ENCODE measurements at regions not wholly inside any gene's neighbourhood (a gene's known extent, or its start where the extent isn't known, plus 50 kb on each side); places are given as distances from the start of the nearest gene placed in this dataset.

DNA sequence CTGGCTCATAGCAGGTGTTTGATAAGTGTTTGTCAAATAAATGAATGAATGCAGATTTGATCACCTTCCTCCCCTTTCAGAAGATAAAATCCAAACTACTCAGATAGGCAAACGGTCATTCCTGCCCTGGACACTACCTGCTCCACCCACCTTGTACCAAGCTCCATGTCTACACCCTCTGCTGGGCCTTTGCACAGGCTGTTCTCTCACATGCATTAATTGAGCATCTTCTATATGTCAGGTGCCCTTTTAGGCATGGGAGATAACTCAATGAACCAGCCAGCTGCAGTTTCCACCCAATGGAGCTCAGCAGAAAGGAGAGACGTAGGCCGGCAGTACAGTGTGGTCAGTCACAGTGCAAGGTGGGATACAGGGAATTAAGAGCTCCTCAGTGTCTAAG lies 102.3 kb upstream of the CPEB4 start:
- Histone ChIP-seq H4K20me1 (ENCODE audit: insufficient read depth, low read length) (no peaks in the 10 kb centered on the region), H3K9me3 (replicated peaks; ENCODE audit: insufficient read depth, low read length) (no peaks in the 10 kb centered on the region), H3K79me2 (ENCODE audit: low read length) (no peaks in the 10 kb centered on the region), H3K27me3 (replicated peaks; ENCODE audit: insufficient read depth, low read length) (no peaks in the 10 kb centered on the region), H3K4me3 (ENCODE audit: low read length) (no peak overlapping the region), H3K9me2 (replicated peaks; ENCODE audit: insufficient read depth, low read length) (no peaks in the 10 kb centered on the region), H3K27ac (ENCODE audit: low read length) (no peak overlapping the region), H2AFZ (ENCODE audit: low read length) (no peak overlapping the region), H3K4me1 (ENCODE audit: low read length) (peaks cover 34% of the 10 kb centered on the region), H3F3A (ENCODE audit: insufficient read depth, low read length) (peaks cover 9% of the 10 kb centered on the region), H3K36me3 (replicated peaks; ENCODE audit: insufficient read depth, low read length) (no peaks in the 10 kb centered on the region), H3K9ac (ENCODE audit: low read length) (no peak overlapping the region), H3K4me2 (ENCODE audit: low read depth, low read length) (no peak overlapping the region)
- no peak for TF ChIP-seq EZH2phosphoT487 (IDR thresholded peaks at IDR 0.05; ENCODE audit: low read length)
- TF ChIP-seq CTCF (IDR thresholded peaks at IDR 0.05; ENCODE audit: low read length) = no peak
- no peak for TF ChIP-seq EZH2 (optimal IDR thresholded peaks at IDR 0.05; ENCODE audit: low read depth, low read length)
- no peak for DNase-seq

DNA sequence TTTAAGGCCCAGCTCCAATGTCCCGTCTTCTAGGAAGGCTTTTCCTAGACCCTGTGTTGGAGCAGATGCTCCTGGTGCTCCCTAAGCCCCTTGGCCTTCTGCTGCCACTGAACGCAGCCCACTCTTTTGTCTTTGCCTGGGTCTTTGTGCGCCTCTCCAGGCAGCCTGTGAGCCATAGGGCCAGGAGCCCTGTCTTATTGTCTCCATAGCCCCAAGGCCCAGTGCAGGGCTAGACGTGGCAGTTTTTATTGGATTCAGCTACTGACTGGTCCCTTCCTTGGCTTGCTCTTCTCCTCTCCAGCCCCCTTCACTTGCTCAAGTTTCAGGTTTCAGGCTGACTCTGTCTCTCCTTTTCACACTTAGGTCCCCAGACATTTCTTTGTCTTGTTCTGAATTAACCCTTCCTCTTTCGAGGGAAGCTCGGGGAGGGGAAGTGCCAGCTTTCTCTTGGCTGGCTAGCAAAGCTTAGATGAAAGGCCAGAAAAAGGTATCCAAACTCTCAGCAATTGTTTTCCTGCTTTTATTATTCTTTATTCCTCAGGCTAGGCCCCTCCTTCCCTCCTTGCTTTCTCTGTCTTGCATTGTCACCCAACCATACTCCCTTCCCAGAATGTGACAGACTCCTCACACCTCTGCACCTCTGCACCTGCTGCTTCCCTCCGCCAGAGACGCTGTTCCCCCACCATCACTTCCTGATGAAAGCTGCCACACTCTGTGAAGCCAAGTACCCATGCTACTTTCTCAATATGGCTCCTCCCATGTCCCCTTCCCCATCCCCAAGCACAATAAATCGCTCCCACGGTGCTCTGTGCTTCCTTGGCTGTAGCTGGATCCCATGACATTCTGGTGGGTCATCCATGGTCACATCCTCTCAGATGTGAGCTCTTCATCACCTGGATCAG lies 101.6 kb upstream of the CPEB4 start:
- no peaks in the 10 kb centered on the region for H3K9me3 ChIP-seq (replicated peaks; ENCODE audit: insufficient read depth, low read length)
- H2AFZ ChIP-seq (ENCODE audit: low read length) = no peak overlapping the region
- H3K9ac ChIP-seq (ENCODE audit: low read length) = no peak overlapping the region
- no peak for DNase-seq
- no peak overlapping the region for H3K4me2 ChIP-seq (ENCODE audit: low read depth, low read length)
- H3K27me3 ChIP-seq (replicated peaks; ENCODE audit: insufficient read depth, low read length) = no peaks in the 10 kb centered on the region
- TF ChIP-seq CTCF (IDR thresholded peaks at IDR 0.05; ENCODE audit: low read length) = peak; percentile 33
- no peak for TF ChIP-seq EZH2 (optimal IDR thresholded peaks at IDR 0.05; ENCODE audit: low read depth, low read length)
- no peak overlapping the region for H3K27ac ChIP-seq (ENCODE audit: low read length)
- H3K36me3 ChIP-seq (replicated peaks; ENCODE audit: insufficient read depth, low read length) = no peaks in the 10 kb centered on the region
- no peaks in the 10 kb centered on the region for H3K79me2 ChIP-seq (ENCODE audit: low read length)
- no peaks in the 10 kb centered on the region for H4K20me1 ChIP-seq (ENCODE audit: insufficient read depth, low read length)
- no peaks in the 10 kb centered on the region for H3K9me2 ChIP-seq (replicated peaks; ENCODE audit: insufficient read depth, low read length)
- H3K4me1 ChIP-seq (ENCODE audit: low read length) = peaks cover 36% of the 10 kb centered on the region
- H3F3A ChIP-seq (ENCODE audit: insufficient read depth, low read length) = peaks cover 11% of the 10 kb centered on the region
- H3K4me3 ChIP-seq (ENCODE audit: low read length) = no peak overlapping the region

- H3K4me3 ChIP-seq (ENCODE audit: low read length) = no peak overlapping the region
- H3K4me2 ChIP-seq (ENCODE audit: low read depth, low read length) = peak overlapping the region; percentile 98
- H4K20me1 ChIP-seq (ENCODE audit: insufficient read depth, low read length) = no peaks in the 10 kb centered on the region
- no peak for TF ChIP-seq EZH2 (optimal IDR thresholded peaks at IDR 0.05; ENCODE audit: low read depth, low read length)
- no peak for TF ChIP-seq EZH2phosphoT487 (IDR thresholded peaks at IDR 0.05; ENCODE audit: low read length)
- TF ChIP-seq CTCF (IDR thresholded peaks at IDR 0.05; ENCODE audit: low read length) = no peak
- H2AFZ ChIP-seq (ENCODE audit: low read length) = no peak overlapping the region
- no peaks in the 10 kb centered on the region for H3K79me2 ChIP-seq (ENCODE audit: low read length)
- H3F3A ChIP-seq (ENCODE audit: insufficient read depth, low read length) = peaks cover 11% of the 10 kb centered on the region
- H3K9me3 ChIP-seq (replicated peaks; ENCODE audit: insufficient read depth, low read length) = no peaks in the 10 kb centered on the region
- peaks cover 24% of the 10 kb centered on the region for H3K4me1 ChIP-seq (ENCODE audit: low read length)
- peak overlapping the region; percentile 90; the same call in 1 of the 2 replicates for H3K27ac ChIP-seq (ENCODE audit: low read length)
- no peaks in the 10 kb centered on the region for H3K27me3 ChIP-seq (replicated peaks; ENCODE audit: insufficient read depth, low read length)
- no peaks in the 10 kb centered on the region for H3K36me3 ChIP-seq (replicated peaks; ENCODE audit: insufficient read depth, low read length)
- no peak for DNase-seq
- peak overlapping the region; percentile 70; the same call in 1 of the 2 replicates for H3K9ac ChIP-seq (ENCODE audit: low read length)
- no peaks in the 10 kb centered on the region for H3K9me2 ChIP-seq (replicated peaks; ENCODE audit: insufficient read depth, low read length)
These were observed 98.9 kb upstream of the CPEB4 start for GRCh38 chr5:173789031-173789920.
